SW480 (cell line): ENCODE measurements at regions not wholly inside any gene's neighbourhood (a gene's known extent, or its start where the extent isn't known, plus 50 kb on each side); places are given as distances from the start of the nearest gene placed in this dataset.

ENCODE experiments used
- DNase-seq: peaks from one replicate; pipeline ENCODE4 v3.0.0-alpha.2; 2016; ENCODE audit warnings: low spot score

DNA sequence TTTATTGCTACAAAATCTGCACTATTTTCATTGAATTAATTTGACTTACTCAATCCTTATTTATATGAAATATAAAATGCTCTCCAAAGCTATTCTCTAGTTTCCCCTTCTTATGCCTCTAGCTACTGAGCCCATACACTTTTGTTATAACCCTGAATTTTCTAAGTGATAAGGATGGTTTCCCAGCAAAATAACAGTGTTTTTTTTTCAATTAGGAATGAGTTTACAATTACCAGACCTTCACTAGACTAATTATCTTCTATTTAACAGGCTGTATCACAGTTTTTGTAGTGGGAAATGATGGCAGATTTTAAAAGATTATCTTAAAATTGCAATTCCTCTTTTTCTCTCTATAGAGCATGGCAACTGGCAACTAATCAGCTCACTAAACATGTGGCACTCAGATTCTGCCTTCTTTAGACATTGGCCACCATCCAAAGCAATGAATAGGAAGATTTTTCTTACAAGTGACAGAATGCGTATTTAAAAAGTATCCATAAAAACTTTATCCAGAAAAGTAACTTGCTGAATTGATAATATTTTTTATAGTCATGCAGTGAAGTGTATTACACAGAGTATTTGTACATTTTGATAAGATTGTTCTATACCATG lies 585.7 kb upstream of the ZNF608 start:
- DNase-seq: no peak

DNA sequence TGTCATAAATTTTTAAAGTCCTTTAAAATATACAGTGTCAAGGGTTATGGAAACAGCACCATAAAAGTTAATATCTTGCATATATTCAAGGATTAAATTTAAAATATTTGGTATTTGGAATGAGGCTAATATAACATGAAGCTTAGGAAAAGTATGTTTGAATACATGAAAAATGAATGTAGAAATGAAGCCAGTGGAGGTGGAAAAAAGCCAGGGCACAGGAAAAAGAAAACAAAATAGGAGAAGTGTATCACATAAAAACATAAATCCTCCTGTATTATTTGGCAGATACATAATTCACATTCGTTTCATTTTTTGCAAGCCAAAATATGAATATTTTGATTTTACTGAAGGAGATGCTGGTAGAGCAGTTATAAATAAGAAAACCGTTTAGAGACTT lies 587.0 kb upstream of the ZNF608 start:
- DNase-seq: no peak

DNA sequence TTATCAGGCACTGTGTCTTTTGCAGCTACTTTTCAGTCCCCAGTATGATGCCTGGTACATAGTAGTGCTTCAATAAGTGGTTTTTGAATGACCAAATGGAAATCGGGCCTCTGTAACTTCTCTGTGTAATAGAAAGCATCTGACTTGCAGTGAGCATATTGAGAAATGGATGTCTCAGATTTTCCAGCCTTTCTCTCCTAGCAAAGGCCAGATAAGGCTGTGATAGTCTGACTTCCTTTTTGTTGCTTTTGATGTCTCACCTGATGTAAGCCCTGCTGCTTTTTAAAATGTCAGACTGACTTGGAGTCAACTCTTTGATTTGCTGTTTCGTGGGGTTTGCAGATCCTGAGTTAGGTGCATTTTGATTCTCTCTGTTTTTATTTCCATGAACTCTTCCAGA lies 590.0 kb upstream of the ZNF608 start:
- no peak for DNase-seq

DNA sequence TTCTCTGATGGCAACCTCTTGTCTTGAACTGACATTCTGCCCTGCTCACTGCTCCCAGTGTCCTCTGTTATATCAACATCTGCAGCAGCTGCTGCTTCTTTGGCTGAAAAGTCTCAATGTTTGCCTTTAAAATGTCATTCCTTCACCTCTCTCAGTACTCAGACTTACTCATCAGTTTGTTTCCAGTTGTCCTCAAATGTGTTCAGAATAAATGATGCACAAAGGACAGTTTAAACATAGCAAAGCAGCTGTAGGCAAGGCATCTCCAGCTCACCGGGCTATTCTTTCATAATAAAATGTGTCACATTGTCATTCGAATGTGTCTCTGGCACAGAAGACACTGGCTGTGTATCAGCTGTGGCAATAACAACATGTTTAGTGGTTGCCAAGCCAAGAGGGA lies 590.9 kb upstream of the ZNF608 start:
- no peak for DNase-seq

DNA sequence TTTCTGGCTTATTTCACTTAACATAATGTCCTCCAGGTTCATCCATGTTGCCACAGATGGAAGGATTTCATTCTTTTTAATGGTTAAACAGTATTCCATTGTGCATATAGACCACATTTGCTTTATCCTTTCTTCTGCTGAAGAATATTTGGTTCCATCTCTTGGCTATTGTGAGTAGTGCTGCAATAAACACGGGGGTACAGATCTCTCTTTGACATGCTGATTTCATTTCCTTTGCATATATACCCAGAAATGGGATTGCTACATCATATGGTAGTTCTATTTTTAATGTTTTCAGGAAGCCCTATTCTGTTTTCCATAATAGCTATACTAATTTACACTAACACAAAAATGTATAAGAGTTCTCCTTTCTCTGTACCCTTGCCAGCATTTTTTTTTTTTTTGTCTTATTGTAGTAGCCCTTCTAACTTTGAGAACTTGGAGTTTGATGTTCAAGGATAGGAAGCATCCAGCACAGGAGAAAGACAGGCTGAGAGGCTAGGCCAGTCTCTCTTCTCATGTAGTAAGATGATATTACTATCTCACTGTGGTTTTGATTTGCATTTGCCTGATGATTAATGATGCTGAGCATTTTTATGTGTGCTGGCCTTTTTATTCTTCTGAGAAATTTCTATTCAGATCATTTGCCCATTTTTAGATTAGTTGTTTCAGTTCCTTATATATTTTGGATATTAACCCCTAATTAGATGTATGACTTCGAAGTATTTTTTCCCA lies 592.2 kb upstream of the ZNF608 start:
- no peak for DNase-seq

DNA sequence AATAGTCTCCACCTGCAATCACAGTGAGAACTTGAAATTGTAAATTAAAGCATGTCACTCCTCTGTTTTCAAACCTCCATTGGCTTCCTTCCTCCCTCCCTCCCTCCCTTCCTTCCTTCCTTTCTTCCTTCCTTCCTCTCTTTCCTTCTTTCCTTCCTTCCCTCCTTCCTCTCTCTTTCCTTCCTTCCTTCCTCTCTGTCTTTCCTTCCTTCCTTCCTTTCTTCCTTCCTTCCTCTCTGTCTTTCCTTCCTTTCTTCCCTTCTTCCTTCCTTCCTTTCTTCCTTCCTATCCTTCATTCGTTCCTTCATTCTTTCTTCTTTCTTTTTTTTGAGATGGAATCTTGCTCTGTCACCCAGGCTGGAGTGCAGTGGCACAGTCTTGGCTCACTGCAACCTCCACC lies 595.0 kb upstream of the ZNF608 start:
- no peak for DNase-seq

DNA sequence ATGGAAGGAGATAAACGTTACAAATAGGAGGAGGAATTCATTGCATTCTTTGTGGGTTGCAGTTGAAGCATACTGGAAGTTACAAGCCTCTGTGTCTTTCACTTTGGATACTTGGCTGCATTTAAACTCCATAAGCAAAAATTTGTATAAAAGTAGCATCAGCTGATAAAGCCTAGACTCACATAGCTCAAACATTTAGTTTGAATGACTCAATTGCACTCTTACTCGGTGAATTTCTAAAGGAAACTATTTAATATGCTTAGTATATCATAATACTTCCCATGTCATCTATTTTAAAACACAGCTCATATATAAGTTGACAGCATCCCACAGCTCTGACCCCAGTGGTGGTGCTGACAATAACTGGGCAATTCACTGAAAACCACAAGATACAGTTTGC lies 596.6 kb upstream of the ZNF608 start:
- DNase-seq: no peak

DNA sequence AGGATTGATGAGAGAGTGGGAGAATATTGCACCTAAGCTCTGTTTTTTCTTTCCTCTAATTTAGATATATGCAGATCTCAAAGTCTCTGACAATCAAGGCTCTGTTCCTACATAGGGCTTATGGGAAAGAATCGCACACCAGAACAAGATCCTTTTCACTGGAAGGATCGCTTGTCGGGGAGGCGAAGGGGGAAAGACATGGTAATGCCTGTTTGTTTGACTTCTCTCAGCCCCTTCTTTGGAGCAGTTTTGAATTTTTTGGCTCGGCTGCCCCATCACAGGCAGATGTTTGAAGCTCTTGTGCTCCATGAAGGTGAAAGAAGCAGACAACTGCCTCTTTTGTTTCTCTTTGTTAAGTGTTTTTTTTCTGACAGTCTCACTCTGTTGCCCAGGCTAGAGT lies 599.9 kb upstream of the ZNF608 start:
- DNase-seq: no peak

DNA sequence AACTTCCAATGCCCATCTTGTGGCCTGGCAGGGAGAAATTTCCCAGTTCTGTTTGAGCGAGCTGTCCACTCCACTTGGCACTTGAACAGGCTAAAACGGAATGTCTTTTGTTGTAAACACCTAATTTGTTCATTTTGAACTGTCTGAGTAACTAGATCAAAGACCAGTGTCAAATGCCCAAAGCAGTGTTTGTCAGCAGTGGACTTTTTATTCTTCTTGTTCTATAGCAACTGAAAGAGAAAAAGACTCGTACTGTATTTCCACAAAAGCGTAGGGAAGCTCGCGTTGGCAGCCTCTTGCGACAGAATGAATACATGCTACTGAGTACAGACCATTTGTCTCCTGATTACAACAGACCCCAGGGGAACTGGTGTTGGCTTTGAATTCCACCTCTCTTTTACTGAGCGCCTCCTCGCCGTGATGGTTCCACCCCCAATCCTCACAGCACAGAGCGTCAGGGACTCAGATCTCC lies 601.8 kb upstream of the ZNF608 start:
- DNase-seq: no peak

DNA sequence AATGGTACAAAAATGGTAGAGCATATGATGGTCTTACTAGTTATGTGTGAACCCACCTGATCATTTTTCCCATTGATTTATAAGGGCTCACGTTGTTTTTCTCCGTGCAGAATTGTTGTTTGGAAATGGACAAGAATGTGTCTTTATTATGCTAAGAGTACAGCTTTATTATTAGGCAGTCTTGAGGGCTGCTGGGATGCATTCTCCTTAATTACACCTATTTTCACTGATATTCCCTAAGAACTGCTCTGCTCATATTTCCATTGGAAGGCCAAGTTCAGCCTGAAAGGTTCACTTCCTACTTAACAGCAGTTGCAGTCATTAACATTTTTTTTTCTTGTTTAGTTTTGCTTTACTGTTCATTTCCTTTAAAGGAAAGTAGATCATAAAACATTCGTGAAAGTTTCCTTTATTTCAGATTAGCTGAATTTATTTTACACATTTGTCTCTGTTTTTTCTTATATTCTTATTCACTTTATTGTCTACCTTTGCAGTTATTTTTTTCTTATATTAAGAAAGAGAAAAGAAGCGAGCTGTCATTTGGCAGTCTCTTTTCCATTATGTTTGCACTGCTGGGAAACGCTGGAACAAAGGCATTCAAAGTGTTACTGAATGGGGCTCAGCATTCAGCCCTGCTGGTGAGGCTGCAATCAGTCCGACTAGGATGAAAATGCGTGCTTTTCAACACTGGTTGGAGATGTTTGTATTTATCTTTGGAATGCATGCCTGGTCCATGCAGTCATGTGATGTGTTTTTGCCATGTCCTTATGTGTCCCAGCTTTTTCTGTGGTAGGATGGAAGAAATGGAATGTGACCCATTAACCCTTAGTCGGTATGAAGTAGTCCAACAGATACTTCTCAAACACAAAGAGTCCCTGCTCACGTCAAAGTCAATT lies 602.7 kb upstream of the ZNF608 start:
- DNase-seq: no peak

DNA sequence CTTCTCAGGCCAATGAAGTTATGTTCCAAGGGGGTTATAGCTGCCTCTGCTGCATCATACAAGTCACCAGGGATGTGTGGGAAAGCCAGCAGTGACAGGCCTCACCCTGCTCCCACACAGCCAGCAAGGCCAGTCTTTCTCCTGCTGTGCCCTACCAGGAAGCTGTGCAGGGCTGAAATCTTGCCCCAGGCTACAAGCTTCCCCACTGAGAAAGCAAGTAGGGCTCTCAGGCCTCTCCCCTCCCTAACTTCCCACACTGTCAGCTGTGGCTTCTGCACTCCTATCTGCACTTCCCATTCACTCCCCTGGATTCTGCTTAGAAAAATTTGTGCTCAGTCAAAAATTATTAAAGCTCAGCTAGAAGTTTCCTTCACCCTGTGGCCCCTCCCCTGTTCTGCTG lies 611.2 kb upstream of the ZNF608 start:
- no peak for DNase-seq

DNA sequence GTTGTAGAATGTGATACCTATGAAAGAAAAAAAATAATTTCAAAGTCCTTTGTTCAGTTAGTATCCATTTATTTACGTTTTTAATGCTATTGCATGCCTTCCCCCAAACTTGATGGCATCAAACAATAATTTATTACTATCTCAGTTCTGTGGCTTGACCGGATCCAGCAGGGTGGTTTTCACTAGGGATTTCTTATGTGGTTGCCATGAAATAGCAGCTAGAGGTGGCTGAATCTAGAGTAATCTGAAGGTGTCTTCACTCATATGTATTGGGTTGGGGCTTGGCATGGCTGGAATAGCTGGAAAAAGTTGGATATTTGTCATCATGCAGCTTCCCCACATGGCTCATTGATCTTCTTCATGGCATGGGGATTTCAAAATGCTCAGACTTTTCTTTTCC lies 619.3 kb upstream of the ZNF608 start:
- DNase-seq: no peak

DNA sequence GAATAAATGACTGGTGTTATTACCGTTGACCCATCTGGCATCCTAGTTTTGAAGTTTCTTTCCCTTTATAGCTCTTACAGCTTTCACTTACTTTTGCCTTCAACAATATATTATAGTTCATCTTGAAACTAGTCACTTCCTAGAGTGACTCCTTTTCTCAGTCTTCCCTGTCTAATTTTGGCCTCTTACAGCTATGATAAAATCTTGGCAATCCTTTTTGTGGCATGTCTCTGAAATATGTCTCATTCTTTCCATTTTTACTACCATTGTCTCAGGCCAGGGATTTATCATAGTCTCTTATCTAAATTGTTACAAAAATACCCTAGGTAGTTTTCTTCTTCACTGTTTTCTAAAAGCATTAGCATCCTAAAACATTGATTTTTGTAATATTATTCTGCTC lies 621.3 kb upstream of the ZNF608 start:
- no peak for DNase-seq

DNA sequence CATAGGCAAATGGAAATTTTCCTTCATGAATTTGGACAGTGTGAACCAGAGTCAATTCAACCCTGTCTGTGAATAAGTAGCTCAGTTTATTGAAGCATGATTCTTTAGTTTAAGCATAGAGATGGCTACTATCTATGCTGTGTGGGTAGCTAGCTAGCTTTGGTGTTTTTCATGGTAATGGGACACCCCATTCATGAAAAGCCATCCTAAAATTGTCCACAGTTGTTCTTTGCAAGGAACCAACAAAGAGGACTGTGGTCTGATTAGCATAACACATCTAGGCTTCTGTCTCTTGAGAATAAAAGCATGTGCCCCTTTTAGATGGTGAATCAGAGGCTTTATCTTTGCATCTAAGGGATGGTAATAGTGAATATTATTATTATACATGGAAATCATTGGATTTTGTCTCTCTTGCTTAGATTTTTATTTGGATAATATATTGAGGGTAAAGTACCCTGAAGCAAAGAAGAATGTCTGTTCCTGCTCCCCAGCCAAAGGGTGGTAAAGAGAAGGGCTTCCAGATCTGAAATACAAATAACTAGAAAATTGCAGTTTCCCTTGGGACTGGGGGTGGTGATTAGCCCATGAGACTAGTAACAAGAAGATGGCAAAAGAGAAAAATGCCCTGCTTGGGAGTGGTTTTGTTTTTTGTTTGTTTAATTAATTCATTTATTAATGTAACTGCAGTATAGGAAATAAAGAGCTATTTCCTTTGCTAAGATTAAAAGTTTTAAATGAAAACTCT lies 624.2 kb upstream of the ZNF608 start:
- no peak for DNase-seq

DNA sequence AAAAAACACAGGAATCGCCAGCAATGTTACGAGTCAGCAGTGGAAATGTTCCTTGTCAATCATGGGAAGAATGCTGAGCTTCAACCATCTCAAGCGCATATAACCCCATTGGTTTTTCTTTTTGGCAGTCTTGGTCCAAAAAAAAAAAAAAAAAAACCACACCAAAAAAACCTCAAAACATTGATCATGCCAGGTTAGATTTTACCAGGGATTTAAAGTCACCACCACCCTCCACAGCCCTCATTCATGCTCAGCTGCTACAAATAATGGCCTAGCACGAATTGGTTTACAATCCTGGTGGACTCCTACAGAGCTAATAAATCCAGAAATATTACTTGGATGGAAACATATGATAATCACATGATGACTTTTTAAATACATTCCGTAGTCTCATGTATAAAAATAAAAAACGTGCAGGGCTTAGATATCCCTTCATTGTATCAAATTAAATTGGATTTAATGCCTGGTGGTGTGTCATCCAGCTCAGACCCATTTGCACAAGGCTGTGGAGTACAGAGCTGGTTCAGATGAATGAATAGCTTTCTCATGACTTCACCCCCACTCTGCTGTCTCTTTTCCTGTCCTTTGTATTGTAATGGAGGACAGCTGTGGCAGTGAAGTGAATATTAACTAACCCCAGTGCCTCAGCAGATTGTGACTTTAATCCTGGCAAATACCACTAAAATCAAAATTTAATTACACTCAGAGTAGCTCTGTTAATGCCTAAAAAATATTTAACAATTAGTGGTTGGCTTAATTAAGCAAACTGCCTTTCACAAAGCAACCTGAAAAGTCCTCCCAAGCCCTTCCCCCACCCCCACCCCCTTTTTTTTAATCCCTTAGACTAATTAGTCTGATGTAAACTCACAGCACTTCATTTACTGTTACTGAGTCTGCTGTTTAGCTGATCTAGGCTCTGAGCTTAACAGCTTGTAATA lies 626.5 kb upstream of the ZNF608 start:
- peak; percentile 70 for DNase-seq

DNA sequence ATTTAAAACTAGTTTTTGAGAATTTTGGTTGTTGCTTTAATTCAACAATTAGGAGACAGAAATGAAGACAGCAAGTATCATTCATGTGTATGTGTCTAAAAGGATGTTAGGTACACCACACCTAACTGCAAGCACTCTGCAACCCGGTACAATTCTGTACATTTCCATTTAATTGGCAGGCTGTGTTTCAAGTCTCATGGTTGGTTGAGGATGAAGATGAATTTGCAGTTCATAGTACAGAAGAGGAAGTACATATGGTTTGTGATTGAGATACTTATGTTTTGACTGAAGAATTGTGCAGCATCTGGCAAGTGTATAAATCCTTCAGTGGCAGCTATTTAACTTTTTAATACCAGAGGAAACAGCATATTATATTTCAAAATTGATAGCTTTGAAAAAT lies 628.7 kb upstream of the ZNF608 start:
- DNase-seq: no peak

DNA sequence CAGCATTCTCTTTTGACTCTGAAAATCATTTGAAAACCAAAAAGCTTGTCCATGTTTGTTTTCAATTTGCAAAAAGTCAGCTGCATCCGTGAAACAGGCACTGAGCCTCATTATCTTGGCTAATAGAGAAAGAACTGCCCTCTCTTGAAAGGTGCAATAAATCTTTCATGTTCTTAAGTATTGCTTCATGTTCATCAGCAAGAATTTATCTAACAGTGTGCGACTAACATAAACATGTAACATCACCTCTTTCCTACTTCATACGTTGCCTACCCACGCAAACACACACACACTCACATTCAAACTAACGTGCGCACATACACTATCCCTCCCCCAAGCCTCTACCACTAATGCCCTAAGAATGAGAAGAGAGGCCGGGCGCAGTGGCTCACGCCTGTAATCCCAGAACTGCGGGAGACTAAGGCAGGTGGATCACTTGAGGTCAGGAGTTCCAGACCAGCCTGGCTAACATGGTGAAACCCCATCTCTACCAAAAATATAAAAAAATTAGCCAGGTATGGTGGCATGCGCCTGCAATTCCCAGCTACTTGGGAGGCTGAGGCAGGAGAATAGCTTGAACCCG lies 629.7 kb upstream of the ZNF608 start:
- no peak for DNase-seq

DNA sequence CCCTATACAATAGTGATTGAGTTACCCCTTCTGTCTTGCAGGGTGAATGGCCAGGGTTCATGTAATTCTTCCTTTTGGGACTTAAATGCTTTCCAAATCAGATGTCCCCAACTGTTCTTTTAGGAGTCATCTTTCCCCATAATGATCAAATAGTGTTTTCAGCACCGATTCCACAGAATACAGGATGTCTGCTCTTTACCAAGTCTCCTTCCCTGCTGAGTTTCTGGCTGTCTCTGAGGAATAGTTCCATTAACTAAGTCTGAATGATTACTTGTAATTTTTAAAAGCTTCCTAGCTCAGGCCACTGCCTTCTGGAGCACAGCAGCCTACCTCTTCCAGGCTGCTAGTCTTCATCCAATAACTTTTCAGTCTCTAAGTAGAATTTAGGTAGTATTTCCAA lies 630.7 kb upstream of the ZNF608 start:
- no peak for DNase-seq

DNA sequence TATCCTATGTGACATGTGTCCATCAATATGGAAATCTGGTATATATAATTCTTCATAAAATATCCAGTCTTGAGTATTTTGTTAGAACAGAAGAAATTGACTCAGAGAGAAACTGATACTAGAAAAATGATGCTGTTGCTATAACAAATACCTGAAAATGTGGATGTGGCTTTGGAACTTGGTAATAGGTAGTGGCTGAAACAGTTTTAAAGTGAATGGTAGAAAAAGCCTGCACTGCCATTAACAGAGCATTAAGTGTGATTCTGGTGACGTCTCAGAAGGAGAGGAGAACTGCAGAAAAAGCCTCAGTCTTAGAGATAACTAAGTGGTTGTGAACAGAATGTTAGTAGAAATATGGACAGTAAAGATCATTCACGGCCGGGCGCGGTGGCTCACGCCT lies 634.9 kb upstream of the ZNF608 start:
- no peak for DNase-seq

DNA sequence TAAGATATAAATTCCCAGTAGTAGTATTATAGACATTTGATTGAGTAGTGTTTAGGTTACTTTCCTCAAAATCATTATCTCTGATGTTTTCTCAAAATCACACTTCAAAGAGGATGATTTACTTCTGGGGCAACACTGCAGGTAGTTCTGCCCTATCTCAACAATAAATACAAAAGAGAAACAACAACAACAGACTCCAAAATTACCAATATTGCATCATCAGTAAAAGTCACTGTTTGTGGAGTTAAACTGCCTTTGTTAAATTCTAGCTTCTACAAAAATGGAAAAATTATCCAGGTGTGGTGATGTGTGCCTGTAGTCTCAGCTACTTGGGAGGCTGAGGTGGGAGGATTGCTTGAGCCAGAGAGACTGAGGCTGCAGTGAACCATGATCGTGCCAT lies 637.6 kb upstream of the ZNF608 start:
- DNase-seq: no peak

DNA sequence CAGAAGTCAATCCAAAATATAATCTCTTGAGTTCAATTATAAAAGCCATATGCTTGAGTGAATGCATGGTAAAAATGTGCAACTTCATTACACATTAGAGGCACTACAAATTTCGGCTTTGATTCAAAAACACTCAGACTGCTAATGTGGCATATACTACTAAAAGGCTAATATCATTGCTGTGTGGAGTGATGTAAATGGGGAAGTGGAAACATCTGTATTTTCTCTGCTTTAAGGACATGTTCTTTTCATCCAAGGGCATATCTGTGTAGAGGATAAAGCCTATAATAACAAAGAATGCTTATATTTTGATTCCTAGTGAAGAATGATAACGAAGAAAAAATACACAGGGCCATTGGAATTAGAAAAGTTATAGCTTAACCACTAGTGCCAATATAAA lies 643.9 kb upstream of the ZNF608 start:
- no peak for DNase-seq
